T1000 (cell line): ENCODE measurements at regions not wholly inside any gene's neighbourhood (a gene's known extent, or its start where the extent isn't known, plus 50 kb on each side); places are given as distances from the start of the nearest gene placed in this dataset.
"Not testable (repeated sequence)": the region's sequence is repeated elsewhere in the genome, so short reads cannot be mapped to it uniquely, and the experiment has no call there.

Experiments used
- DNase-seq: peaks from one replicate; lab custom pipeline; 2025; ENCODE audit warnings: mixed read lengths; lab: John Stamatoyannopoulos, UW

DNA sequence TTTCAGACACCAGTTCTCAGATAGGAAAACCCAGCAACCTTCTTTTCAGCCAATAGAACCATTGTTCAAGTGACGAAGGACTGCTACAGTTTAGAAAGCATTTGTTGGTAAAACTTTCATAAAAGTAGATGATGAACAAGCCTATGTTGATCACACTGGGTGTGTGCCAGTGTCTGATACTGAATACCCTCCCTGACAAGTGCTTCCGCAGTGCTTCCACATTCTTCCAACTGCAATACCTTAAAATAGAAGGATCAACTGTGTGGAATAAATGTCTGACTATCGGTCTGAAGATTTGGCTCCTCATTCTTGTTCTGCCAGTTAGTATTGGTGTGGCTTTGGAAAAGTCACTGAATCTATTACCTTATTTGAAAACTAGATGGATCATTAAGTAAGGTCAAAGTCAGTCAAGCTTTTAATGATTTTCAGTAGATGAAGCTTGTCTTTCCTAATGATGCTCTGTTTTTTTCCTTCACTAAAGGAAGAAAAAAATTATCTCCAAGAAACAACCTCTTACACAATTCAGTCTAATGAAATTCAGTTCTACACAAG is 479.4 kb upstream of the CBLB start:
- DNase-seq: no peak

DNA sequence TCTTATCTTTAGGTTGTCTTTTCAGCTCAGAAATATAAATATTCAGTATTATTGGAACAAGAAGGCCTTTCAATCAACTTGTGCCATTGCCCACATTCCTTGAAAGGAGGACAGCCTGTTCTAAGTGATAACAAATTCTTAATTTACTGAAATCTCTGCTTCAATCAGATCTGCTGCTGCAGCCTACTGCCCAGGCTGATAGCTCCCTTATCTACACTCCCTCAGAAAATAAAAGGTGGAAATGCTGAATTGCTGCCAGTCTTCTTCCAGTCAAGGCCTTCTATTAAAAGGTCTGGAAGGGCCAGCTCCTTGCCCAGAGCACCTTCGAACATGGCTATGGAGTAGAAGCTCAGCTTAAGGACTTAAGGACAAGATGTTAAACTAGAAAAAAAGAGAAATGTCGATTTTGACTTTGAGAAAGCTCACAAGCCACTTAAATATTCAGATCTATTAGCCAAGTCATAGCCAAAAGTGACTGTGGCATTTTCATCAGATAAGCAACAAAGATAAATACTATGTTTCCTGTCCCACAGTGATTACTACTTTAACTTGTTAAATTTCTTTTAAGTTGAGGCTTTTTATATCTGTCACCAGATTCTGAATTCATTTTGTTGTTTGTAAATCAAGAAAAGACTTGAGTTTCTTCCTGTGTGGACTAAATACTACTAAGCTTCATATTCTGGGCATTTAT is 480.5 kb upstream of the CBLB start:
- no peak for DNase-seq

DNA sequence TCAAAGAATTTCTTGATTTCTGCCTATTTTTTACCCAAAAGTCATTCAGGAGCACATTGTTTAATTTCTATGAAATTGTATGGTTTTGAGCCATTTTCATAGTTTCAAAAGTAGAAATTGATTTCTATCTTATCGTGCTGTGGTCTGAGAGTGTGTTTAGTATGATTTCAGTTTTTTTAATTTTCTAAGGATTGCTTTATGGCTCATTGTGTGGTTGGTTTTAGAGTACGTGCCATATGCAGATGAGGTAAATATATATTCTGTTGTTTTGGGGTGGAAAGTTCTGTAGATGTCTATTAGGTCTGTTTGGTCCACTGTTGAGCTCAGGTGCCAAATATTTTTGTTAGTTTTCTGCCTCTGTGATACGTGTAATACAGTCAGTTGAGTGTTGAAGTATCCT is 487.1 kb upstream of the CBLB start:
- DNase-seq: no peak

DNA sequence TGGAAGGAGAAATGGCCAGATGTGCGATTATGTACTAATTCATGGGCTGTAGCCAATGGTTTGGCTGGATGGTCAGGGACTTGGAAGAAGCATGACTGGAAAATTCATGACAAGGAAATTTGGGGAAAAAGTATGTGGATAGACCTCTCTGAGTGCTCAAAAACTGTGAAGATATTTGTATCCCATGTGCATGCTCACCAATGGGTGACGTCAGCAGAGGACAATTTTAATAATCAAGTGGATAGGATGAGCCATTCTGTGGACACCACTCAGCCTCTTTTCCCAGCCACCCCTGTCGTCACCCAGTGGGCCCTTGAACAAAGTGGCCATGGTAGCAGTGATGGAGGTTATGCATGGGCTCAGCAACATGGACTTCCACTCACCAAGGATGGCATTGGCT is 490.9 kb upstream of the CBLB start:
- DNase-seq: no peak

GRCh38 chr3:106360901-106361300 is 492.1 kb upstream of the CBLB start:
- not testable (repeated sequence) for DNase-seq

- DNase-seq: no peak
Measured at GRCh38 chr3:106364477-106364876, 495.7 kb upstream of the CBLB start.

- no peak for DNase-seq
Measured at GRCh38 chr3:106365061-106365691, 496.4 kb upstream of the CBLB start.

DNA sequence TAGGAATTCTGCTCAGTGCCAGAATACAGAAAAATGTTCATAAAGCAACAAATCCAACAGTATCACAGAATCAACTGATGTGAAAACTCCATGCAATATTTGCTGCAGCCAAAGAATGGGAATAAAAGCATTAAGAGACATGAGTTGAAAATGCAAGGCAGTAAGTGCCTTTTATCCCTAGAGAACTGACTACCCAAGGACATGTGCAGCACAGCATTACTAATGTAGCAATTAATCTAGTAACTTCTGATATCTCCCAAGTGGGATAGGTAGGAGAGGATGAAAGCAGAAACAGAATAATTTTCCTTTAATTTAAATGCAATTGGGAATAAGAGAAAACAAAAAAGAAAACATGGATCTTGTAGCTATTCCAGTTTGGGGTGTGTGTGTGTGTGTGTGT is 497.5 kb upstream of the CBLB start:
- no peak for DNase-seq

DNA sequence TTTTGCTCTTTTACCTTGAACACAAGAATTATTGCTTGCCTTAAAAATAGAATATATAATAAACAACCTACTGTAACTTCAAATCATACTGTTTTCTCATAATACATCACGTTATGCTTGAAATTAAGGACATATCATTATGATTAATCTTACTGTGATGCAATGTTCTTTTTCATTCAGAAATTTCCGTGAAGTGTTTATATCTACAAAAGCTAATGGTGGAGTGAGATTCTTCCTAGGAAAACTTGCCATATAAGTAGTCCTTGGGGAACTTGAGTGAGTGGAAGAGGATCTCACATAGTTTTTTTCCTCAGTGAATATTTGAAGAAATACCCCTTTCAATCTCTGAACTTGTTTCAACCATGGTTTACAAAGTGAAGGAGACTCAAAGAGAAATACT is 498.7 kb upstream of the CBLB start:
- DNase-seq: no peak

GRCh38 chr3:106371221-106371970 is 502.6 kb upstream of the CBLB start:
- no peak for DNase-seq

GRCh38 chr3:106371971-106372805 is 503.4 kb upstream of the CBLB start:
- no peak for DNase-seq

DNA sequence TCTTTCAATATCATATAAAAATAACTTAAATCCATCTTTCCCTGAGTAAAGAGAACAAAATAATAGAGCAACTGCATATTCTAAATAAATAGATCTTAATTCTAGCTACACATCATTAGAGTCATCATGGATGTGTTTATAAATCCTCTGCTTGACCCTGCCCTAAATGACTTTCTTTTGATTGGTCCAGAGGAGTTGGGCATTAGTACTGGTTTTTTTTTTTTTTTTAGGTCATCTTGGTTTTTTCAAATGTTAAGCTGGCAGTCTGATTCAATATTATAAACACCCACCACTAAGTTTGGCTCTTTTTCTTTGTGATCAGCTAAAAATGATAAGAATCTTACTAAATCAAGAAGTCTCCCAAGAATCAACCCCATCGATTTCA is 504.0 kb upstream of the CBLB start:
- DNase-seq: no peak

GRCh38 chr3:106376016-106376570 is 507.3 kb upstream of the CBLB start:
- no peak for DNase-seq

DNA sequence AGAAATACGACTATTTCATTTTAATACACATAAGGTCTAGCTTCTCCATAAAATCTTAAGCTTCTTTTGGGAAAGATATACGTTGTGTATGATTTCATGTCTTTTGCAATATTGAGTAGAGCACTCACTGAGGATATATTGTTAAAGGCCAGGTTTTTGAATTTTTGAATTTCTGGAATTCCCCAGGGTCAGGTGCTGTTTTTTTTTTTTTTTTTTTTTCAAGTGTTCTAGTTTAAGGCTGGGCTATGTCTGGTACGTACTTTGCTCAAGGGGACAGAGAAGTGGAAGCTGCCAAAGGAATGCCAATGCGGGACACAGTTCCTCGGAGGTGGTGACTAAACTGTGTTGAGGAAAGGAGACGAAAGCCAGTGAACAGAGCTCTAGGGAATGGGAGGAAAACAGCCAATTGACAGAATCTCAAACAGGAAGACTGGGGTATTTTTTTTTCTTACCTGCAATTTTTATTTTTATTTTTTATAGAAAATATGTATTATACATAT is 510.5 kb upstream of the CBLB start:
- DNase-seq: no peak

GRCh38 chr3:106380232-106380631 is 511.4 kb upstream of the CBLB start:
- no peak for DNase-seq

GRCh38 chr3:106381286-106381938 is 512.6 kb upstream of the CBLB start:
- DNase-seq: no peak

GRCh38 chr3:106381939-106382335 is 513.1 kb upstream of the CBLB start:
- DNase-seq: no peak

GRCh38 chr3:106386050-106386449 is 517.2 kb upstream of the CBLB start:
- no peak for DNase-seq

DNA sequence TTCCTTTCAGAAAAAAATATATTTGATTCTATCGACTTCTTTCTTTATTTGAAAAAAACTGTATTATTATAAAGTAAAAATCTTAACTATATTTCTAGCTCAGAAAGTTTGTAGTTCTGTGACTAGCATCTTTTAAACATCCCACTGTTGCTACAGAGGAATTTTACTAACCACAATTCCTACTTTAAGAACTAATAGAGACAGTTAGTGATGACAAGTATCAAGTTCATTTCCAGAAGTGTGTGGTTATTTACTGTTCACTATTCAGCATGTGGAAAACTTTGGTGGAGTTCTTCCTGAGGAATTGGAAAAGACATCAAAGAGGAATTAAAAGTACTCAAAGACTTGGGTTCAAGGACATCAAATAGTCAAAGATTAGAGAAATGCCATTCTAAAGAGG is 524.1 kb upstream of the CBLB start:
- DNase-seq: no peak

GRCh38 chr3:106397006-106397405 is 528.2 kb upstream of the CBLB start:
- no peak for DNase-seq
